Left lung (tissue), 4 donors: ENCODE measurements at regions not wholly inside any gene's neighbourhood (a gene's known extent, or its start where the extent isn't known, plus 50 kb on each side); places are given as distances from the start of the nearest gene placed in this dataset.

Experiments
- ATAC-seq: fragments of 200-7000 bp; cut with Tn5 transposase; one replicate; pipeline ENCODE4 v1.9.1; 2020; ENCODE audit warnings: moderate library complexity
- DNase-seq, 4 donors: peaks; one replicate each; pipeline ENCODE4 v3.0.0-alpha.2; 2013 to 2020
- H3K27ac ChIP-seq, 2 donors: fragments of 200-600 bp; sonication (generic) in 1 of 2; one replicate each; pipeline versions ENCODE4 v1.5.0 to v1.8.0; 2020 to 2021
- H3K27me3 ChIP-seq, 2 donors: fragments of 200-600 bp; sonication (generic) in 1 of 2; one replicate each; pipeline versions ENCODE4 v1.5.0 to v1.8.0; 2020 to 2021
- H3K36me3 ChIP-seq, 2 donors: fragments of 200-600 bp; sonication (generic) in 1 of 2; one replicate each; pipeline versions ENCODE4 v1.5.0 to v1.8.0; 2020 to 2021
- H3K4me1 ChIP-seq, 2 donors: fragments of 200-600 bp; one replicate each; pipeline ENCODE4 v1.8.0; 2021
- H3K4me3 ChIP-seq, 2 donors: fragments of 200-600 bp; sonication (generic) in 1 of 2; one replicate each; pipeline versions ENCODE4 v1.5.0 to v1.8.0; 2020 to 2021; ENCODE audit warnings: mild to moderate bottlenecking in 1 of 2
- H3K9me3 ChIP-seq, 2 donors: fragments of 200-600 bp; sonication (generic) in 1 of 2; one replicate each; pipeline versions ENCODE4 v1.5.0 to v1.8.0; 2020 to 2021
- CTCF ChIP-seq, 2 donors: fragments of 200-600 bp; sonication (generic) in 1 of 2; IDR thresholded peaks; one replicate each; pipeline versions ENCODE4 v1.5.0 to v1.8.0; 2021; ENCODE audit warnings: antibody characterized with exemption in 2 of 2
- intact Hi-C, 2 donors: fragments of 100-400 bp; cut with DNase I; formaldehyde crosslinking; loops; one replicate each; pipeline versions ENCODE4 v1.11.2 to v1.14.2; 2022
- donor health status: DM: no; HTN: yes; CAD: no.
- donor health status: DM: no; HTN: no; CAD: no.

- Histone ChIP-seq H3K9me3 (peaks cover 0 to 2% of the 10 kb centered on the region in 2 donors), H3K4me3 (no peak overlapping the region), H3K36me3 (no peaks in the 10 kb centered on the region), H3K27me3 (no peaks in the 10 kb centered on the region), H3K27ac (no peak overlapping the region), H3K4me1 (no peaks in the 10 kb centered on the region)
- DNase-seq (no peak), ATAC-seq (no peak)
- no peak for TF ChIP-seq CTCF (IDR thresholded peaks at IDR 0.05)
- intact Hi-C loops: no loop called here
Observed at GRCh38 chr3:31423482-31423881, 109.2 kb upstream of the STT3B start.

- ATAC-seq (no peak), DNase-seq (no peak)
- intact Hi-C loops: no loop called here
- Histone ChIP-seq H3K9me3 (peaks cover 0 to 2% of the 10 kb centered on the region in 2 donors), H3K27me3 (no peaks in the 10 kb centered on the region), H3K27ac (no peak overlapping the region), H3K4me1 (no peaks in the 10 kb centered on the region), H3K4me3 (no peak overlapping the region), H3K36me3 (no peaks in the 10 kb centered on the region)
- TF ChIP-seq CTCF (IDR thresholded peaks at IDR 0.05): no peak
Observed at GRCh38 chr3:31425401-31425800, 107.3 kb upstream of the STT3B start.

GRCh38 chr3:31427623-31428022 is 105.1 kb upstream of the STT3B start:
- no peak for TF ChIP-seq CTCF (IDR thresholded peaks at IDR 0.05)
- Histone ChIP-seq H3K9me3 (peaks cover 0 to 2% of the 10 kb centered on the region in 2 donors), H3K27me3 (no peaks in the 10 kb centered on the region), H3K27ac (no peak overlapping the region), H3K4me3 (no peak overlapping the region), H3K36me3 (no peaks in the 10 kb centered on the region), H3K4me1 (no peaks in the 10 kb centered on the region)
- DNase-seq (no peak), ATAC-seq (no peak)
- intact Hi-C loops: no loop called here

GRCh38 chr3:31431321-31431720 is 101.4 kb upstream of the STT3B start:
- H3K4me1 ChIP-seq: no peaks in the 10 kb centered on the region
- H3K27me3 ChIP-seq: no peaks in the 10 kb centered on the region
- H3K4me3 ChIP-seq: no peak overlapping the region
- peaks cover 0 to under 1% of the 10 kb centered on the region in 2 donors for H3K9me3 ChIP-seq
- ATAC-seq (no peak), DNase-seq (no peak)
- intact Hi-C loops: no loop called here
- no peak for TF ChIP-seq CTCF (IDR thresholded peaks at IDR 0.05)
- no peaks in the 10 kb centered on the region for H3K36me3 ChIP-seq
- no peak overlapping the region for H3K27ac ChIP-seq

GRCh38 chr3:31432897-31433678 is 99.6 kb upstream of the STT3B start:
- no peaks in the 10 kb centered on the region for H3K36me3 ChIP-seq
- H3K4me1 ChIP-seq: no peaks in the 10 kb centered on the region
- peaks cover 0 to 15% of the 10 kb centered on the region in 2 donors for H3K9me3 ChIP-seq
- DNase-seq (no peak), ATAC-seq (no peak)
- no peak overlapping the region for H3K4me3 ChIP-seq
- no peak overlapping the region for H3K27ac ChIP-seq
- TF ChIP-seq CTCF (IDR thresholded peaks at IDR 0.05): no peak
- intact Hi-C loops: no loop called here
- no peaks in the 10 kb centered on the region for H3K27me3 ChIP-seq
